Urothelium cell line (cell line): ENCODE measurements at regions not wholly inside any gene's neighbourhood (a gene's known extent, or its start where the extent isn't known, plus 50 kb on each side); places are given as distances from the start of the nearest gene placed in this dataset.

Experiments
- DNase-seq: peaks from one replicate; pipeline ENCODE4 v3.0.0; 2011; ENCODE audit warnings: low spot score, mixed read lengths
- FAIRE-seq: peaks from 2 replicates; lab custom pipeline; 2011; peaks lifted over from hg19 to GRCh38; lab: Jason Lieb, UNC

- DNase-seq = no peak
- no peak for FAIRE-seq
These were observed 413.0 kb downstream of the AEBP2 start for GRCh38 chr12:19852100-19852855.

- FAIRE-seq (no peak), DNase-seq (no peak)
These were observed 416.6 kb downstream of the AEBP2 start for GRCh38 chr12:19855851-19856250.

DNA sequence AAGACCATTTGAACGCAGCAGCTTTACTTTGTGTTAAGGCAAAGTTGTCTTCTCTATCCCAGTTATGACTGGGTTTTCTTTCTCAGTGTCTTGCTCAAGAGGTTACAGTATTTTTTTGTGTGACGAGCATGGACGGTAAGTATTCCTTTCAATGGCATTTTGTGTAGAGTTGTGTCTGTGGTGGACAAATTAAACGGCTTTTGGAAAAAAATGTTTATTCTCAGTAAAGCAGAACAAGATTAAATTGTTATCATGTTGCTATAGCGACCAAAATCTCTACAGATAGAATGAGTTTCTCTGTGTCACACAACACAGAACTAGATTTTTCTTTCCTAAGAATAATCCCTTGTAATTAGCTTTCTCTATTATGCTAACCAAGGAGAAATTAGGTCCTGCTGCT is 417.1 kb downstream of the AEBP2 start:
- no peak for FAIRE-seq
- no peak for DNase-seq

DNA sequence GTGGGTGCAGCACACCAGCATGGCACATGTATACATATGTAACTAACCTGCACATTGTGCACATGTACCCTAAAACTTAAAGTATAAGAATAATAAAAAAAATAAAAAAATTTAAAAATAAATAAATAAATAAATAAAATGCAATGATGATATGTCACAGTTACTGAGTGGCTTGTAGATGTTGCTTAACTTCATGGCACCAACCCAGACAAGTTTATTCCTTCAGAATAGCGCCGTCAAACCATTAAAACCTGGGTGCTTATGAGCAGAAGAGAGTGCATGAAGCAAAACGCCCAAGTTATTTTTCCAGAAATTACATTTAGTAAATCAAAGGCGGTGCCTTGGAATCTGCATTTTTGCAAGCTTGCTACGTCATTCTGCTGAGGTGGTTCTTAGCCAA is 417.9 kb downstream of the AEBP2 start:
- FAIRE-seq = no peak
- no peak for DNase-seq

DNA sequence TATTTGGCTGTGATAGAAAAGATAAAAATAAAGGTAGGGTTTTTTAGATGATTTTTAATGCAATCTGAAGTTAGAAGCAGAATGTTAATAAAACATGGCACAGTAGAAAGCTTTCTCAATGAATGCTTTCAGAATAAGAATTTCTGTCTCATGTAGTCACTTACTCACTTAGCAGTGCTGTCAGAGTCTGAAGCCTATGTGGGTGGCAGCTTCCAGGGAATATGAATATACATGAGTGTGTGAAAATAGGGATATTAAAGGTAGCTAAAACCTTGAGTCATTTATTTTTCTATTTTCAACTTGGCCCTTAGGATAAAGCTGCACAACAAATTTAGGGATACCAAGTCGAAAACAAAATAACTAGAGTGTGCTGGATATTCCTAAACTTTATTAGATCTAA is 427.9 kb downstream of the AEBP2 start:
- FAIRE-seq = no peak

GRCh38 chr12:19867970-19868369 is 428.7 kb downstream of the AEBP2 start:
- DNase-seq = no peak
- no peak for FAIRE-seq

More for the DNA sequence above, 427.9 kb downstream of the AEBP2 start:
- no peak for DNase-seq

DNA sequence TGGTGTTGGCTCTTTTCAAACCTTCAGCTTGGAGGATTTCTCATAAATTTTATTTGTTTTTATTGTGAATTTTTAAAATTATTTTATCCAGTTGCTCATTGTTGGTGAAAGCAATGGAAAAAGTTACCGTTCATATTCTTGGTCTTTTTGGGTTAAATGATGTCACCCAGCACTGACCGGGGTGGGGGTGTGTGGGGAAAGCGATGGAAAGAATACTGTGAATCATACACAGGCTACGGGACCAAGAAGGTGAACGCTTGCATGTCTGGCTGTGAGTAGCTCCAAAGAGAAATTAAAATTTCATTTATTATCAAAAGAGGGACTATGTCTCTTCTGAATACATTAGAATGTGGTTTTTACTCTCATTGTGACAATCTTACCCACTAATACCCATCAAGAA is 430.1 kb downstream of the AEBP2 start:
- no peak for FAIRE-seq

GRCh38 chr12:19872621-19873540 is 433.6 kb downstream of the AEBP2 start:
- FAIRE-seq = no peak

More for the DNA sequence above, 430.1 kb downstream of the AEBP2 start:
- peak; percentile 15 for DNase-seq

GRCh38 chr12:19880076-19880475 is 440.8 kb downstream of the AEBP2 start:
- FAIRE-seq (no peak), DNase-seq (no peak)

More at GRCh38 chr12:19872621-19873540, 433.6 kb downstream of the AEBP2 start:
- DNase-seq = no peak

DNA sequence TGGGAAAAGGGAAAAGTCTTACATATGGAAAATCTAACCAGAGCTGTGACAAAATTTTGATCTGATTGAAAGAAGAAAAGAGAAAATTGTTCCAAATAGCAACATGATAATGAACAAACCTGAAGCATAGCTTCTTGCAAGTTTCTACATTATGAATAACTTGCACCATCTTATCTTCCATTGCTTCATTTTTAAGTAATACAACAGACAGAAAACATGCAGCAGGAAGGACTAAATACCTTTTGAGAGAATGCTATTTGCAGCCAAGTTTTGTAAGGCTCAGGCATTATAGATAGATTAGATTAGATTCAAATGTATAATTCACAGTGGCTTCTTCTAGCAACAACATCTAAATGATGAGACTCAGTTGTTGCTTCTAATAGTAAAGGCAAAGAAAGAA is 441.4 kb downstream of the AEBP2 start:
- FAIRE-seq (no peak), DNase-seq (no peak)

DNA sequence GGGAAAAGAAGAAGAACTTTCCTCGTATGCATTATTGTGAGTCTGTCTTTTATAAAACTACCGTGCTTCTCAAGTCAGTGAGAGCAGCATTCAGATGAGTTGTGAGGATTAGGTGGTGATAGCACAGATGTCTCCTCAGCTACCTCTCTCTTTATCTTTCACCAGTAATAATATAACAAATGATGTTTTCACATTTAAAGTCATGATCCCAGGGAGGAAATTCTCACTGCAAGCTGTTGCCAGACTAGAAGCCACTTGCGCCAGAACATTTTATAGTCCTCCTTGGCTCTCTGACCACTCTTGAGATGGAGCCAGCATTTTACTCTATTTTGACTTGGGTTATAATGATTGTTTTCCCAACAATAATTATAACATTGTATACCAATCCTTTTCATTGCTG is 443.1 kb downstream of the AEBP2 start:
- FAIRE-seq (no peak), DNase-seq (no peak)

DNA sequence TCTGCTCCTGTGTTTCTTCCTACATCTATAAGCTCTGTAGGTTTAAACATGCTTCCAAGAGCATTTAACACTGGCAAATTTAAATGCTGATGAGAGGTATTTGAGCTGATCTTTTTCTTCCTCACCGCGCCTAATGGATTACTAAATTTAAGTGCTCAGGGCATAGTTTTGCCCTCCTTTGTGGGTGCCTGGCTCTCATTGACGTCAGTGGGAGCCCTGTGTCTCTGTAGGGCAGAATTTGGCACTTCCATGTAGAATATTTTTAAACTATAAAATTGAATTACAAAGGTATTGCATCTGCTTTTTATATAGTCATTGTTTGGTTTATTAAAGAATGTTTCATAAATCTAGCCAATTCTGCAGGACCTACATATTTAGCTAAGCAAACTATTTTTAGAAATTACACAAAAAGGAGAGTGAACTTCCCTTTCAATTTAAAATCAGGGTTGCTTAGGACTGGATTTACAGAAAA is 444.8 kb downstream of the AEBP2 start:
- FAIRE-seq (no peak), DNase-seq (no peak)

DNA sequence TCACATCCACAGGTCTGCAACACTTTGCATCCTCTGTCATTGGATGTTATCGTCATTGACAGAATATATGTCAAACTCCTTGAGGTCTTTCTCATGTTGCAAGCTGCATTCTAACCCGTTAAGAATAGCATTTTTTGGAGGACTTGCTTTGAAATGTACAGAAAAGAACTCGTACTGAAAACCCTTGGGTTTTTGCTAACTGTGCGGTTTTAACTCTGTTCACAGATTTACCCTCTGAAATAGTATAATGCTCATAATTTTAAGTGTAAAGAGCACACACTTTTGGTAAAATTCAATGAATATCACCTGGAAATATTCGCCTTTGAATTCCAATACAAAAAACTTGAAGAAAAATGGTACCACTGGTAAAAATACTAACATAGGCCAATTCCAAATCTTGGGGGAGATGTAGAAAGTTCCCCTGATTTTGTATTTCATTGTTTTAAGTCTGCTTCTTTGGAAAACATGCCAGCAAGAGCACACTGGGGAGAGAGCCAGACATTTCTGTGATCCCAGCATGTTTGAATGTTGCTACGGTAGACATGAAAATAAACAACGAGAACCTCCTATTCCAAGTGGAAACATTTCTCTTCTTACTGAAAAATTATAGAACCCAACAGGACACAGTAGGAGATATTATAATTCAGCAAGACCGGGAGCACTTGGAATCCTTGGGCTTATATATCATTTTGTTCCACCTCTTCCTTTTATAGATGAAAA is 446.0 kb downstream of the AEBP2 start:
- DNase-seq = no peak
- FAIRE-seq = no peak

GRCh38 chr12:19886065-19886464 is 446.8 kb downstream of the AEBP2 start:
- FAIRE-seq (no peak), DNase-seq (no peak)

GRCh38 chr12:19886639-19887064 is 447.4 kb downstream of the AEBP2 start:
- DNase-seq (no peak), FAIRE-seq (no peak)

DNA sequence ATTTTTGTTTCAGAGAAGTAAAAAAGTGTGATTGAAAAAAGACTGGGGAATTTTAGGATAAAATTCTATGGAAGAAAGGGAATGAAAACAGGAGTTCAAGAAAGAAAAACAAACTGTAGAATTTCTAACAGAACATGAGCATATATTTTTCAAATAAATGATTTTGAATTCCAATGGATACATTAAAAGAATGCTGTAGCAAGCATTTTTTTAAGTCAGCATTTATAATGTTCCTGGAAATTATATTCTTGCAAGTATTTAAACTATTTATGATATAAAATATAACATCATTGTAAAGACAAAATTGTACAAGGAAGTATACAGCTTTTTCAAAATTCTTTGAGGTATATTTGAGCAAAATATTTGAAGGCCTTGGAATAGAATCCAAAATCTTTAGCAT is 450.7 kb downstream of the AEBP2 start:
- FAIRE-seq (no peak), DNase-seq (no peak)

DNA sequence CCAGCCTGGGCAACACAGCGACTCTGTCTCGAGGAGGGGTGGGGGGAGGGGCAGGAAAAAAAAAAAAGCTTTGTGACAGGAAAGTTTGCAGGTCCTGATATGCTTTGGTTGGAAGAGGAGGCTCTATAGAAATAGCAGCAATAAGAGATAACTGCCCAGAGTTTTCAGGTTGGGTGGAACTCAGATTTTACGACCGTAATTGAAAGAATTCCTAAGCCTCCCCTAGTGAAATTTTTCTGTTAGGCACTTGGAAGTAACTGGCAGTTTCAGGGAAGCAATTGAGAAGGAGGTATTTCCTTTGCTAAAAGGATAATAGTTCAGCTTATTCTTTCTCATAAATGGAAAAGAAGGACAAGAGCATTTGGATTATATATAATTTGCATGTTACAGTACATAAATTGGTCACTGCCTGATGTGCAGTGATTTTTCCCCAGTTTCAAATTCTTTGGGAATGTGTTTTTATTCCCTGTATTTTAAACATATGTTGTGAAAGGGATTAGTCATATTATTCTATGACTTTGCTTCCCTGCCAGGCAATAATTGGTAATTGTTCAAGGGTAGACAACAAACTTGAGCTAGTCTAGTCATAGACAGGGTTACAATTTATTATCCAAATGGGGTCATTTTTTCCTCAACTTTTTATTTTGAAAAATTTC is 452.8 kb downstream of the AEBP2 start:
- DNase-seq (no peak), FAIRE-seq (no peak)

DNA sequence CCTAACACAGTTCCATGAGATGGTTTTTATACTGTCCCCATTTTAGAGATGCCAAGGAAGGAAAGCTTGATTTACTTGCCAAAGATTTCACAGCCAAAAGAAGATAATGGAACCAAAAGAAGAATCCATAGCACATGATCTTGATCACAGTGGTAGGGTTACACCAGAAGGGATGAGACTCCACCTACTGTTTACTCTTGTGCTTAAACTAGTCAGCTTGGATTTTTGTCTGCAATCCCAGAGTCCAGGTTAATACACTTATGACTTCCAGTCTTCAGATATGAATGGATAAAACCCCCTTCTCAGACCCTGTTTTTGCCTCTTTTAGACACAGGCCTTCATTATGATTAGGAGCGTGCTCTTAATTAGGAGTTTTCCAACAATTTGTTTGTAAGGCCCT is 454.2 kb downstream of the AEBP2 start:
- no peak for DNase-seq
- no peak for FAIRE-seq

- DNase-seq (no peak), FAIRE-seq (no peak)
These were observed 454.8 kb downstream of the AEBP2 start for GRCh38 chr12:19894050-19894449.

GRCh38 chr12:19894803-19895202 is 455.5 kb downstream of the AEBP2 start:
- FAIRE-seq (no peak), DNase-seq (peak; percentile 33)
